GM12878 (cell line): ENCODE measurements at regions not wholly inside any gene's neighbourhood (a gene's known extent, or its start where the extent isn't known, plus 50 kb on each side); places are given as distances from the start of the nearest gene placed in this dataset.

Experiments used
- ATAC-seq: fragments of 200-7000 bp; cut with Tn5 transposase; 3 replicates; pipeline ENCODE4 v1.9.1; 2020; ENCODE audit warnings: mild to moderate bottlenecking, moderate library complexity
- BruUV-seq: library from RNA; stranded (reverse); fragments of 400-500 nt; replicated peaks from 2 replicates; lab custom pipeline; 2021; lab: Mats Ljungman, UMichigan
- CTCF ChIA-PET: fragments of 300-600 bp; sonication (Branson Sonifier 250); formaldehyde crosslinking; extraction: SDS; loops from one replicate; lab custom pipeline; 2021; ENCODE audit warnings: inconsistent platforms; lab: Yijun Ruan, JAX
- POLR2A ChIA-PET: fragments of 350-600 bp; formaldehyde crosslinking; extraction: SDS; loops from one replicate; lab custom pipeline; 2021; ENCODE audit warnings: inconsistent platforms; lab: Charles Lee
- RAD21 ChIA-PET: fragments of 300-600 bp; sonication (Branson Sonifier 250); formaldehyde crosslinking; loops from one replicate; lab custom pipeline; 2023; ENCODE audit warnings: antibody characterized with exemption; ENCODE audit not compliant: unreplicated experiment; lab: Charles Lee
- SMC1A ChIA-PET: fragments of 300-600 bp; sonication (Branson Sonifier 250); formaldehyde crosslinking; loops from one replicate; lab custom pipeline; 2023; ENCODE audit not compliant: unreplicated experiment, uncharacterized antibody; lab: Charles Lee
- DNase-seq: peaks from one replicate; pipeline ENCODE4 v3.0.0-alpha.2; 2011; ENCODE audit warnings: low read depth, low spot score
- FAIRE-seq: peaks from 3 replicates; lab custom pipeline; 2011; peaks lifted over from hg19 to GRCh38; lab: Jason Lieb, UNC
- H2AFZ ChIP-seq: 2 replicates; pipeline ENCODE4 v1.6.0; 2011; ENCODE audit warnings: low read depth, low read length, control low read depth; ENCODE audit not compliant: control insufficient read depth
- H3K27ac ChIP-seq: 2 replicates; pipeline ENCODE4 v1.5.1; 2011; ENCODE audit warnings: control low read depth; ENCODE audit not compliant: control insufficient read depth, insufficient read depth
- H3K27me3 ChIP-seq, 2 experiments: replicated peaks in 1 of 2; 2 replicates each; pipeline versions ENCODE4 v1.6.0 to v1.6.1; 2011; ENCODE audit warnings: low read length in 1 of 2; ENCODE audit not compliant: control insufficient read depth in 2 of 2, insufficient read depth in 2 of 2
- H3K36me3 ChIP-seq, 2 experiments: 2 replicates each; pipeline ENCODE4 v1.5.1; 2011; ENCODE audit warnings: low read length in 1 of 2; ENCODE audit not compliant: control insufficient read depth in 2 of 2, insufficient read depth in 2 of 2
- H3K4me1 ChIP-seq: 2 replicates; pipeline ENCODE4 v1.6.1; 2011; ENCODE audit warnings: mild to moderate bottlenecking, low read length, moderate library complexity, mixed read lengths; ENCODE audit not compliant: control insufficient read depth, insufficient read depth
- H3K4me2 ChIP-seq: 2 replicates; pipeline ENCODE4 v1.6.0; 2011; ENCODE audit warnings: control low read depth; ENCODE audit not compliant: control insufficient read depth, insufficient read depth
- H3K4me3 ChIP-seq: fragments of 200-600 bp; sonication (generic); 2 replicates; pipeline ENCODE4 v1.5.1; 2016
- H3K79me2 ChIP-seq: 2 replicates; pipeline ENCODE4 v1.6.0; 2011; ENCODE audit warnings: low read length; ENCODE audit not compliant: control insufficient read depth, insufficient read depth
- H3K9ac ChIP-seq: 2 replicates; pipeline ENCODE4 v1.8.0; 2011; ENCODE audit warnings: low read length, control low read depth, mixed read lengths; ENCODE audit not compliant: control insufficient read depth, insufficient read depth
- H3K9me3 ChIP-seq: replicated peaks from 3 replicates; pipeline ENCODE4 v1.5.1; 2011; ENCODE audit warnings: mild to moderate bottlenecking, low read length; ENCODE audit not compliant: control insufficient read depth, insufficient read depth
- H4K20me1 ChIP-seq: 2 replicates; pipeline ENCODE4 v1.6.0; 2011; ENCODE audit not compliant: control insufficient read depth, insufficient read depth
- CBFB ChIP-seq: IDR thresholded peaks from 2 replicates; pipeline ENCODE4 v1.6.1; 2016; ENCODE audit warnings: antibody characterized with exemption, low read depth
- CHD2 ChIP-seq: IDR thresholded peaks from 2 replicates; pipeline ENCODE4 v1.6.1; 2011; ENCODE audit warnings: low read depth, low read length, improper control_type of control experiment, borderline replicate concordance
- HDAC6 ChIP-seq: fragments of 200-600 bp; sonication (generic); IDR thresholded peaks from one replicate; pipeline ENCODE4 v1.8.0; 2017; ENCODE audit warnings: antibody characterized with exemption; ENCODE audit not compliant: unreplicated experiment
- IKZF2 ChIP-seq, 2 experiments: fragments of 450-650 bp; IDR thresholded peaks; 2 replicates each; pipeline ENCODE4 v1.6.1; 2017; ENCODE audit warnings: mild to moderate bottlenecking in 2 of 2, moderate library complexity in 2 of 2
- KLF5 ChIP-seq: fragments of 450-650 bp; IDR thresholded peaks from 2 replicates; pipeline ENCODE4 v1.6.1; 2014; ENCODE audit warnings: mild to moderate bottlenecking; ENCODE audit not compliant: partially characterized antibody
- NRF1 ChIP-seq: conservative IDR thresholded peaks from 2 replicates; pipeline ENCODE4 v1.6.1; 2011; ENCODE audit warnings: mild to moderate bottlenecking, low read depth, low read length, improper control_type of control experiment
- POU2F2 ChIP-seq: IDR thresholded peaks from 3 replicates; pipeline ENCODE4 v1.6.1; 2011; ENCODE audit warnings: low read depth, mild to moderate bottlenecking, low read length, borderline replicate concordance
- SUZ12 ChIP-seq: fragments of 200-600 bp; sonication (generic); IDR thresholded peaks from one replicate; pipeline ENCODE4 v1.6.1; 2018; ENCODE audit warnings: antibody characterized with exemption, mild to moderate bottlenecking; ENCODE audit not compliant: unreplicated experiment
- ZNF217 ChIP-seq: fragments of 450-650 bp; IDR thresholded peaks from 2 replicates; pipeline ENCODE4 v1.6.1; 2017; ENCODE audit warnings: antibody characterized with exemption, mild to moderate bottlenecking
- ZNF384 ChIP-seq: IDR thresholded peaks from 2 replicates; pipeline ENCODE4 v1.6.1; 2012; ENCODE audit warnings: low read depth, mild to moderate bottlenecking, low read length, improper control_type of control experiment, borderline replicate concordance
- WGBS: methylation state at CpG from one replicate; pipeline ENCODE4 v1.1.6; 2016; ENCODE audit warnings: low lambda C conversion rate; ENCODE audit not compliant: insufficient replicate concordance, insufficient coverage; ENCODE audit errors: missing lambda C conversion rate; 5-methylcytosine and 5-hydroxymethylcytosine counted together
- in situ Hi-C: fragments of 300-500 bp; cut with MboI; formaldehyde crosslinking; loops from 9 replicates; pipeline ENCODE4 v1.14.3; 2018; ENCODE audit warnings: mixed read lengths
- intact Hi-C: fragments of 100-400 bp; cut with micrococcal nuclease; formaldehyde crosslinking; loops from one replicate; pipeline ENCODE4 v1.14.2; 2022; ENCODE audit not compliant: unreplicated experiment
- TF ChIP-seq, protein P1 (sequence below): fragments of 450-650 bp; formaldehyde crosslinking; IDR thresholded peaks from 2 replicates; pipeline ENCODE4 v1.4.0; 2020; ENCODE audit warnings: mild to moderate bottlenecking, moderate library complexity

DNA sequence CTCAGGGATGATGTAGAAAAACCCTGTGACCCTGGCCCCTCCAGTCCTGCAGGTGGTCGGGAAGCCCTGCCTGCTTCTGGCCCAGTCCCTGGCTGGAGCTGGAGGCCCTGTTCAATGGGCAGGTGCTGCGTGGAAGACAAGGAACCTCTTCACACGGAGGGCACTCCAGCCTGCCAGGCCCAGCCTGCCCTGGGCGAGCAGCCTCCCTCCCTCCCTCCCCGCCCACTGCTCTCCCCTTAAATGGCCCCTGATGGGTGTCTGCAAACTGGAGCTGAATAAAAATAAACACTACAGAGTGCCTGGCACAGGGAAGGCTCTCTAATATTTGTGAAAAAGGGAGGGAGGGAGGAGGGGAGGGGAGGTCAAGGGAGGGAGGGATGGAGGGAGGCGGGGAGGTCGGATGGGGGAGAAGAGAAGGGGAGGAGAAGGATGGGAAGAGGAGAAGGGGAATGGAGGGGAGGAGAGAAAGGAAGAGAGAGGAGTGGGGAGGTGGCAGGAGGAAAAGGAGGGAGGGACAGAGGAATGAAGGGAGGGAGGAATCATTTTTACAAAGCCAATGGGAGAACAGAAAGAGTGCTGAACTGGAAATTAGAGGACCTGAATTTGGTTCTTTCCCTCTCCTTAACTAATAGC lies 222.8 kb upstream of the TNRC6C start:
- ChIA-PET RAD21 (no interaction called here), POLR2A (no interaction called here), CTCF (no interaction called here), SMC1A (no interaction called here)
- H3K4me1 ChIP-seq: no peaks in the 10 kb centered on the region
- no peaks in the 10 kb centered on the region for H4K20me1 ChIP-seq
- H3K27me3 ChIP-seq: no peaks in the 10 kb centered on the region; a peak in 2 of 4 replicates
- H3K36me3 ChIP-seq: no peaks in the 10 kb centered on the region
- H3K27ac ChIP-seq: no peak overlapping the region
- in situ Hi-C loops (no loop called here), intact Hi-C loops (no loop called here)
- no peaks in the 10 kb centered on the region for H3K79me2 ChIP-seq
- peaks cover 4% of the 10 kb centered on the region; the same call in 1 of the 3 replicates for H3K9me3 ChIP-seq
- H2AFZ ChIP-seq: no peak overlapping the region
- H3K4me3 ChIP-seq: no peak overlapping the region
- no peak overlapping the region for H3K4me2 ChIP-seq
- no peak for TF ChIP-seq POU2F2
- ATAC-seq (no peak), DNase-seq (no peak), FAIRE-seq (no peak)
- WGBS: 12% methylated on average over 5 of the region's 7 CpGs
- BruUV-seq: no TSS peak
- no peak overlapping the region for H3K9ac ChIP-seq

- H3K79me2 ChIP-seq: no peaks in the 10 kb centered on the region
- intact Hi-C loops: no loop called here
- ChIA-PET CTCF (no interaction called here), RAD21 (no interaction called here)
- FAIRE-seq: no peak
- no peak for TF ChIP-seq IKZF2 (IDR thresholded peaks at IDR 0.05)
- TF ChIP-seq SUZ12: no peak
- TF ChIP-seq, protein P1, sequence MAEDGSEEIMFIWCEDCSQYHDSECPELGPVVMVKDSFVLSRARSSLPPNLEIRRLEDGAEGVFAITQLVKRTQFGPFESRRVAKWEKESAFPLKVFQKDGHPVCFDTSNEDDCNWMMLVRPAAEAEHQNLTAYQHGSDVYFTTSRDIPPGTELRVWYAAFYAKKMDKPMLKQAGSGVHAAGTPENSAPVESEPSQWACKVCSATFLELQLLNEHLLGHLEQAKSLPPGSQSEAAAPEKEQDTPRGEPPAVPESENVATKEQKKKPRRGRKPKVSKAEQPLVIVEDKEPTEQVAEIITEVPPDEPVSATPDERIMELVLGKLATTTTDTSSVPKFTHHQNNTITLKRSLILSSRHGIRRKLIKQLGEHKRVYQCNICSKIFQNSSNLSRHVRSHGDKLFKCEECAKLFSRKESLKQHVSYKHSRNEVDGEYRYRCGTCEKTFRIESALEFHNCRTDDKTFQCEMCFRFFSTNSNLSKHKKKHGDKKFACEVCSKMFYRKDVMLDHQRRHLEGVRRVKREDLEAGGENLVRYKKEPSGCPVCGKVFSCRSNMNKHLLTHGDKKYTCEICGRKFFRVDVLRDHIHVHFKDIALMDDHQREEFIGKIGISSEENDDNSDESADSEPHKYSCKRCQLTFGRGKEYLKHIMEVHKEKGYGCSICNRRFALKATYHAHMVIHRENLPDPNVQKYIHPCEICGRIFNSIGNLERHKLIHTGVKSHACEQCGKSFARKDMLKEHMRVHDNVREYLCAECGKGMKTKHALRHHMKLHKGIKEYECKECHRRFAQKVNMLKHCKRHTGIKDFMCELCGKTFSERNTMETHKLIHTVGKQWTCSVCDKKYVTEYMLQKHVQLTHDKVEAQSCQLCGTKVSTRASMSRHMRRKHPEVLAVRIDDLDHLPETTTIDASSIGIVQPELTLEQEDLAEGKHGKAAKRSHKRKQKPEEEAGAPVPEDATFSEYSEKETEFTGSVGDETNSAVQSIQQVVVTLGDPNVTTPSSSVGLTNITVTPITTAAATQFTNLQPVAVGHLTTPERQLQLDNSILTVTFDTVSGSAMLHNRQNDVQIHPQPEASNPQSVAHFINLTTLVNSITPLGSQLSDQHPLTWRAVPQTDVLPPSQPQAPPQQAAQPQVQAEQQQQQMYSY (CRISPR knock-in tag): no peak
- TF ChIP-seq NRF1: no peak
- no peak for TF ChIP-seq CHD2
- TF ChIP-seq ZNF384: no peak
- TF ChIP-seq HDAC6: no peak
- TF ChIP-seq ZNF217: no peak
- TF ChIP-seq KLF5: no peak
- TF ChIP-seq CBFB: no peak
- TF ChIP-seq, all 136 proteins: peak for 0
- SMC1A ChIA-PET: no interaction called here
- H3K27ac ChIP-seq: no peak overlapping the region
- no peaks in the 10 kb centered on the region for H3K4me1 ChIP-seq
- BruUV-seq: no TSS peak
- POLR2A ChIA-PET: no interaction called here
- H3K4me3 ChIP-seq: no peak overlapping the region
- ATAC-seq: no peak
- H3K9ac ChIP-seq: no peak overlapping the region
- no peak overlapping the region for H2AFZ ChIP-seq
- in situ Hi-C loops: no loop called here
- H4K20me1 ChIP-seq: no peaks in the 10 kb centered on the region
- H3K36me3 ChIP-seq: no peaks in the 10 kb centered on the region
- no peak overlapping the region for H3K4me2 ChIP-seq
- no peaks in the 10 kb centered on the region; a peak in 2 of 4 replicates for H3K27me3 ChIP-seq
- DNase-seq: no peak
- 44% methylated on average over 17 of the region's 17 CpGs for WGBS
- peaks cover 4% of the 10 kb centered on the region; the same call in 1 of the 3 replicates for H3K9me3 ChIP-seq
Measured at GRCh38 chr17:77736199-77736585, 222.3 kb upstream of the TNRC6C start.
